Stomach (tissue), 8 donors: ENCODE measurements at regions not wholly inside any gene's neighbourhood (a gene's known extent, or its start where the extent isn't known, plus 50 kb on each side); places are given as distances from the start of the nearest gene placed in this dataset.

Experiments
- DNase-seq, 2 donors: peaks; one replicate each; pipeline versions ENCODE4 v3.0.0 to v3.0.0-alpha.2; 2013 to 2019
- H3K27ac ChIP-seq, 5 donors: fragments of 200-600 bp in 4 of 5; sonication (generic) in 4 of 5; one replicate each; pipeline ENCODE4 v1.5.1; 2013 to 2019; ENCODE audit warnings: mild to moderate bottlenecking in 1 of 5, moderate library complexity in 1 of 5
- H3K27me3 ChIP-seq, 3 donors: fragments of 200-600 bp; sonication (generic); one replicate each; pipeline ENCODE4 v1.5.1; 2017 to 2019; ENCODE audit warnings: mixed run types in 1 of 3
- H3K36me3 ChIP-seq, 4 donors: fragments of 200-600 bp; sonication (generic); 1 replicate in 3 of 4; 2 replicates in 1 of 4; pipeline ENCODE4 v1.5.1; 2016 to 2019
- H3K4me1 ChIP-seq, 4 donors: fragments of 200-600 bp; sonication (generic); one replicate each; pipeline ENCODE4 v1.5.1; 2016 to 2019
- H3K4me3 ChIP-seq, 4 donors: fragments of 200-600 bp; sonication (generic) in 3 of 4; one replicate each; pipeline ENCODE4 v1.5.1; 2016 to 2019; ENCODE audit warnings: mild to moderate bottlenecking in 1 of 4
- H3K9me3 ChIP-seq, 4 donors: fragments of 200-600 bp; sonication (generic); one replicate each; pipeline ENCODE4 v1.5.1; 2016 to 2019
- CTCF ChIP-seq, 7 experiments: fragments of 450-650 bp in 4 of 7; fragments of 200-600 bp in 3 of 7; sonication (generic) in 3 of 7; IDR thresholded peaks; one replicate each; pipeline ENCODE4 v1.5.1; 2016 to 2019; ENCODE audit warnings: antibody characterized with exemption in 7 of 7, control low read depth in 2 of 7, mild to moderate bottlenecking in 1 of 7
- EP300 ChIP-seq: sonication (generic); formaldehyde crosslinking; IDR thresholded peaks from one replicate; pipeline ENCODE4 v1.6.1; 2017; ENCODE audit warnings: antibody characterized with exemption
- POLR2A ChIP-seq, 4 donors: fragments of 450-650 bp; IDR thresholded peaks; one replicate each; pipeline ENCODE4 v1.6.1; 2016; ENCODE audit warnings: antibody characterized with exemption in 4 of 4, control low read depth in 2 of 4, mild to moderate bottlenecking in 1 of 4, moderate library complexity in 1 of 4
- POLR2AphosphoS5 ChIP-seq, 3 donors: sonication (generic); formaldehyde crosslinking; IDR thresholded peaks; one replicate each; pipeline ENCODE4 v1.6.1; 2016; ENCODE audit warnings: antibody characterized with exemption in 3 of 3
- WGBS, 5 donors: extraction: QIAGEN DNeasy Blood & Tissue Kit in 3 of 5; methylation state at CpG; one replicate each; pipeline versions ENCODE4 v1.1.5 to v1.1.7; 2013 to 2018; 5-methylcytosine and 5-hydroxymethylcytosine counted together
- intact Hi-C: fragments of 100-400 bp; cut with DNase I; formaldehyde crosslinking; loops from one replicate; pipeline ENCODE4 v1.15.1; 2023; ENCODE audit warnings: low total_unique reads
- donor health status: healthy with polysubstance abuse.
- donor health status: Bipolar disorder and iron deficiency.
- donor health status: healthy.

- Histone ChIP-seq H3K9me3 (peaks cover 0 to 9% (median 5%) of the 10 kb centered on the region in 4 donors), H3K36me3 (no peaks in the 10 kb centered on the region), H3K4me1 (no peaks in the 10 kb centered on the region), H3K4me3 (no peak overlapping the region), H3K27ac (no peak overlapping the region), H3K27me3 (peaks cover 0 to 7% (median 0%) of the 10 kb centered on the region in 3 donors)
- intact Hi-C loops = no loop called here
- DNase-seq = no peak
- TF ChIP-seq POLR2AphosphoS5 (IDR thresholded peaks at IDR 0.05) (no peak), CTCF (IDR thresholded peaks at IDR 0.05) (no peak), EP300 (no peak), POLR2A (IDR thresholded peaks at IDR 0.05) (no peak)
- 63 to 72% (median 68%) methylated on average over 5 of the region's 5 CpGs for WGBS, 5 donors
Measured at GRCh38 chr11:113596658-113597057, 109.5 kb downstream of the TMPRSS5 start.

GRCh38 chr11:113595810-113596594, 110.1 kb downstream of the TMPRSS5 start:
- Histone ChIP-seq H3K27ac (no peak overlapping the region), H3K9me3 (peaks cover 0 to 9% (median 5%) of the 10 kb centered on the region in 4 donors), H3K4me1 (no peaks in the 10 kb centered on the region), H3K4me3 (no peak overlapping the region), H3K27me3 (peaks cover 0 to 7% (median 0%) of the 10 kb centered on the region in 3 donors), H3K36me3 (no peaks in the 10 kb centered on the region)
- WGBS, 5 donors = 79 to 92% (median 85%) methylated on average over 3 of the region's 3 CpGs
- intact Hi-C loops = no loop called here
- TF ChIP-seq POLR2AphosphoS5 (IDR thresholded peaks at IDR 0.05) (no peak), CTCF (IDR thresholded peaks at IDR 0.05) (no peak), EP300 (no peak), POLR2A (IDR thresholded peaks at IDR 0.05) (no peak)
- DNase-seq = no peak

- Histone ChIP-seq H3K4me1 (no peaks in the 10 kb centered on the region), H3K36me3 (no peaks in the 10 kb centered on the region), H3K27me3 (peaks cover 0 to 7% (median 0%) of the 10 kb centered on the region in 3 donors), H3K9me3 (peaks cover 0 to 9% (median 5%) of the 10 kb centered on the region in 4 donors), H3K4me3 (no peak overlapping the region), H3K27ac (no peak overlapping the region)
- WGBS, 5 donors = 72 to 81% (median 75%) methylated on average over 6 of the region's 6 CpGs
- no peak for DNase-seq
- no peak for TF ChIP-seq EP300
- TF ChIP-seq POLR2A (IDR thresholded peaks at IDR 0.05) = no peak
- no peak for TF ChIP-seq CTCF (IDR thresholded peaks at IDR 0.05)
- no peak for TF ChIP-seq POLR2AphosphoS5 (IDR thresholded peaks at IDR 0.05)
- intact Hi-C loops = no loop called here
Measured at GRCh38 chr11:113593698-113594308, 112.3 kb downstream of the TMPRSS5 start.

GRCh38 chr11:113591117-113591516, 115.0 kb downstream of the TMPRSS5 start:
- Histone ChIP-seq H3K9me3 (peaks cover 0 to 6% (median 4%) of the 10 kb centered on the region in 4 donors), H3K4me3 (no peak overlapping the region), H3K4me1 (no peaks in the 10 kb centered on the region), H3K27ac (no peak overlapping the region), H3K36me3 (no peaks in the 10 kb centered on the region), H3K27me3 (no peaks in the 10 kb centered on the region)
- TF ChIP-seq POLR2AphosphoS5 (IDR thresholded peaks at IDR 0.05) = no peak
- no peak for TF ChIP-seq CTCF (IDR thresholded peaks at IDR 0.05)
- no peak for TF ChIP-seq POLR2A (IDR thresholded peaks at IDR 0.05)
- TF ChIP-seq EP300 = no peak
- peak in 1 of 2 donors; percentile 35 for DNase-seq
- 42 to 71% (median 52%) methylated on average over 3 of the region's 3 CpGs for WGBS, 5 donors
- intact Hi-C loops = no loop called here
